EL (cell line): ENCODE measurements at regions not wholly inside any gene's neighbourhood (a gene's known extent, or its start where the extent isn't known, plus 50 kb on each side); places are given as distances from the start of the nearest gene placed in this dataset.

Source experiments
- DNase-seq: peaks from one replicate; pipeline ENCODE4 v3.0.0-alpha.2; 2016

- DNase-seq, result no peak
Measured at GRCh38 chr4:3853388-3854035, 87.3 kb downstream of the ADRA2C start.

DNA sequence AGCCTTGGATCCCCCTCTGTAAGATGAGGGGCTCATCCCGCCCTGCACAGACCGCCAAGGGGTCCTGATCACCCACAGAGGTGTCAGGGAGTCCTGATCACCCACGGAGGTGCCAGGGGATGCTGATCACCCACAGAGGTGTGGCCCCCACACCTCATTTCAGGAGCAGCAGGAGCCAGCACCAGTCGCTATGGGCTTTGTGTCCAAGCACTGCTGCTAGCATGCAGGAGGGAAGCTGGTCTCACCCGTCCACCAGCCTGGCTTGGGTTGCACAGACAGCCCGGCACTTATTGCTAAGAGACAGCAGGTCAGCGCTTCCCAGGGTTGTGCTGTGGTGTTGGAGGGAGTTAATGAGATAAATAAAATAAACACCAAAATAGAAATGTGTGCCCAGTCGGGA, 88.5 kb downstream of the ADRA2C start:
- DNase-seq, result no peak

- no peak for DNase-seq
Measured at GRCh38 chr4:3855646-3856045, 89.5 kb downstream of the ADRA2C start.

GRCh38 chr4:3856604-3857204, 90.5 kb downstream of the ADRA2C start:
- DNase-seq, result no peak

DNA sequence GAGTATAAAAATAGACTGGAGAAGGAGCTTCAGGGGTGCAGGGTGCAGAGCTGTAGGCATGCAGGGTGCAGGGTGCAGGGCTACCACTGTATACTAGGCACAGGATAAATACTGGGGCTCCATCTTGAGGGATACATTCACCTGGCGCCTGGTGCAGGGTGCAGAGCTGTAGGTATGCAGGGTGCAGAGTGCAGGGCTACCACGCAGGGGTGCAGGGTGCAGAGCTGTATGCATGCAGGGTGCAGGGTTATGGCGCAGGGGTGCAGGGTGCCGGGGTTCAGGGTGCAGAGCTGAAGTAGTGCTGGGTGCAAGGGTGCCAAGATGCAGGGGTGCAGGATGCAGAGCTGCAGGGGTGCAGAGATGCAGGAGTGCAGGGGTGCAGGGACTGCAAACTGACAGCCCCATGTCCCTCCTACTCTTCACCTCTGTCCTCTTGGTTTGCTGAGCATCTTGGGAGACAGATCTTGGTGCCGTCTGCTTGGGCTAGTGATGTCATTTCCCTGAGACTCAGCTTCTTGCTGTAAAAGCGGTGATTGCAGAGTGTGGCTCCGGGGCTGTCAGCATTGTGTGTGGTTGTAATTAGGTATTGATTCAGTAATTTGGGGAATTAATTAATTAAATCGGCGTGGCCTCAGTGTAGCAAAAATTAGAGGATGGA, 91.2 kb downstream of the ADRA2C start:
- no peak for DNase-seq

DNA sequence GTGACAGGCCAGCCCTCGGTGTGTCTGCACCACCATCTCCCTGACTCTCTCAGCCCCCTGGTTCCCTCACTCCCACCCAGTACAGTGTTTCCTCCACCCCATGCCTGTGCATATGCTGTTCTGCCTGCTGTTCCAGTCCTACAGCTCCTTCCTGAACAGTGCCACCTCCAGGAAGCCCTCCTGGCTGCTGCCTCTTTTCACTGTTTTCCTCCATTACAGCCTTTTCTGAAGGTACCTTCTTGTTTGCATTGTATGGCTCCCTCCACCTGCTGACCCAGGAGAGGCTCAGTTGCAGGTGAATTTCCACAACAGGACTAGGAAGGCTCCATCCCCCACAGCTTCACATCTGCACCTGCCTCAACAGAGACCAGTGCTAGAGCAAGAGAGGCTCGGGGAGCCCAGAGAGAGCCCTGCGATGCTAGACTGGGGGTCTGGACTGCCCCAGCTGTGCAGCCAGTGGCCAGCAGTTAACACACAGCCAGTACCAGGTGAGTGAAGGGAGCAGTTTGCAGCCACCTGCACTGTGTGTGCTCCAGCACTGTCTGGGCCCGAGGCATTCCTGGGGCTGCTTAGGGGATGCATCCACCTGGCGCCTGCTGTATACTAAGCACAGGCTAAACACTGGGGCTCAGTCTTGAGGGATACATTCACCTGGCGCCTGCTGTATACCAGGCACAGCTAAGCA, 92.0 kb downstream of the ADRA2C start:
- no peak for DNase-seq

GRCh38 chr4:3858765-3859388, 92.7 kb downstream of the ADRA2C start:
- no peak for DNase-seq

GRCh38 chr4:3859571-3859970, 93.4 kb downstream of the ADRA2C start:
- DNase-seq, result no peak

- no peak for DNase-seq
Measured at GRCh38 chr4:3860061-3860912, 94.1 kb downstream of the ADRA2C start.

DNA sequence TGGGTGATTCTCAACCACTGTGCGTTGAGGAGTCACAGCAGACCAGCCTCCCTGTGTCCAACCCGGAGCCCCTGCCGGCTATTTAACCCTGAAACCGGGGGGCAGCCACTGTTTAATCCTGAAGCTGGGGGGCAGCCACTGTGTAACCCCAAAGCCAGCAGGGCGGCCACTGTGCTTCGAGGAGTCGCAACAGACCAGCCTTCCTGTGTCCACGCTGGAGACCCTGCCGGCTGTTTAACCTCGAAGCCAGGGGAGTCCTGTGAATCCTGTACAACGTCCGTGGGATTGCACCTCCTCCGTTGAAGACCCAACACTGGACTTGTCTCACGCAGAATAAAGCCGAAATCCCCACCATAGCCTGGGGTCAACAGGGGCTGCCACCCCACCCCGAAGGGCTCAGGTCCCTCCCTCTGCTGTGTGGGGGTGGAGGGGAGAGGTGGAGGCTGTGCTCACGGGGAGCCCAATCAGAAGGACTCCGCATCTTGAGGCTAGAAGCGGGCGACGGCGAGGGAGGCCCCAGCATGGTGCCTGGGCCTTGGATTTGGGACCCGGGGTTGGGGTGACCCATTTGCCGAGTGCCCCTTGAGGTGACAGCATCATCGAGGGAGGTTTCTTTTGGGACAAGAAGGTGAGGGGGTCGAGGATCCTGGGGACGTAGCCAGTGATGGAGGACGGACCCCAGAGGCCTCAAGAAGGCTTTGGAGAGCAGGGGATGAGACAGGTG, 94.9 kb downstream of the ADRA2C start:
- DNase-seq, result no peak

GRCh38 chr4:3861720-3862639, 95.8 kb downstream of the ADRA2C start:
- DNase-seq, result no peak

- no peak for DNase-seq
Measured at GRCh38 chr4:3862640-3863420, 96.6 kb downstream of the ADRA2C start.

- DNase-seq, result no peak
Measured at GRCh38 chr4:3863841-3864741, 97.9 kb downstream of the ADRA2C start.

DNA sequence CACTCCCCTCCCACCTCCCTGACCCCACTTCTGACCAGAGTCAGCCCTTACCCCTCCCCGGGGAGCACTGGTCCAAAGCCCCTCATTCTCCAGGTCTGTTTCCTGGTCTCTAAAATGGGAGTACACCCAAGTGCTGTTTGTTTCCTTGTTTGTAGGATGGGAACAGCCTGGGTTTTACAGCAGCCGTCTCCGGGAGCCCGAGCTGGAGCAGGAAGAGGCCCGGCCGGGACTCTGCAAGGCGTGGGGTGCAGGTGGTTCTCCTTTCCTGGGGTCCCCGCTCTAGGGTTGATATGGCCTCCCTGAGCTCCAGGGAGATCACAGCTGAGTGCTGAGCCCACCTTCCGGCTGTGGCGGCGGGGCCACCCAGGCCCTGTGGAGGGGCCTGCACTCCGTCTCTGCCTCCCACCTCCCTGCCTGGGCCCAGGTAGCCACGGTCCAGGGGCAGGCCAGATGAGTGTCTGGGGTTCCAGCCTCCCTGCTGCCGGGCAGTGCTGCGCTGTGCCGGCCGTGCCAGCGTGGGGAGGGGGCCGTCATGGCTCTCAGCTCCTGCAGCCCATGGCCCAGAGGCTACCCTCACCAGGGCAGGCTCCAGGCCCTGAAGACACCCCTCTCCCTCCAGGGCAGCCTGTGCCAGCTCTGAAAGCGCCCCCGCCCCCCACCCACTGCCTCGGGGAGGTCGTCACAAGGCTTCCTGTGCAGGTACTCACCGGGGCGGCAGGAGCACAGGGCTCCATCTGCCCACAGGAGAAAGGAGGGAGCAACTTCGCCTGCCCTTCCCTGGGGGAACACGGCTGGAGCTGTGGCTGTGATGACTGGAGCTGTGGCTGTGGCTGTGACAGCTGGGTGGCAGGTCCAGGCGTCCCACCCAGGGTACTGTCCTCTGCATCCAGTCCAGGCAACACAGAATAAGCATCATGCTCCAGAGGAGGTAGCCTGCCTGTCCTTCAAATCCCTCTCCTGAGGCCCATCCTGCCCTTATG, 98.8 kb downstream of the ADRA2C start:
- no peak for DNase-seq

- no peak for DNase-seq
Measured at GRCh38 chr4:3865986-3866812, 100.0 kb downstream of the ADRA2C start.

- no peak for DNase-seq
Measured at GRCh38 chr4:3866813-3867129, 100.6 kb downstream of the ADRA2C start.
